CD4-positive, CD25-positive, alpha-beta regulatory T cell (primary cell): ENCODE measurements at regions not wholly inside any gene's neighbourhood (a gene's known extent, or its start where the extent isn't known, plus 50 kb on each side); places are given as distances from the start of the nearest gene placed in this dataset.

Experiments
- ATAC-seq, 2 donors: fragments of 150-1000 bp; cut with Tn5 transposase; one replicate each; pipeline ENCODE4 v1.10.0; 2021; ENCODE audit warnings: low read depth in 2 of 2, moderate number of reproducible peaks in 2 of 2, moderate library complexity in 1 of 2
- DNase-seq, 3 donors: peaks; one replicate each; pipeline versions ENCODE4 v3.0.0 to v3.0.0-alpha.2; 2012 to 2022; ENCODE audit warnings: mixed read lengths in 1 of 3
- H3K27ac ChIP-seq: one replicate; pipeline ENCODE4 v1.7.0; 2013; ENCODE audit warnings: mild to moderate bottlenecking, low read length; ENCODE audit not compliant: insufficient read depth, poor library complexity, severe bottlenecking
- H3K27me3 ChIP-seq: one replicate; pipeline ENCODE4 v1.7.0; 2013; ENCODE audit warnings: low read length; ENCODE audit not compliant: control insufficient read depth, insufficient read depth
- H3K36me3 ChIP-seq: one replicate; pipeline ENCODE4 v1.7.0; 2013; ENCODE audit warnings: mild to moderate bottlenecking, low read length, moderate library complexity; ENCODE audit not compliant: control insufficient read depth, insufficient read depth
- H3K4me1 ChIP-seq: 2 replicates; pipeline ENCODE4 v1.7.0; 2013; ENCODE audit warnings: mild to moderate bottlenecking, low read length; ENCODE audit not compliant: insufficient read depth, control insufficient read depth, poor library complexity, severe bottlenecking
- H3K4me3 ChIP-seq: one replicate; pipeline ENCODE4 v1.7.0; 2013; ENCODE audit warnings: low read depth, mild to moderate bottlenecking, low read length, moderate library complexity
- H3K9me3 ChIP-seq, 2 experiments: 1 replicate in 1 of 2; 2 replicates in 1 of 2; pipeline ENCODE4 v1.7.0; 2013; ENCODE audit warnings: low read length in 2 of 2, mild to moderate bottlenecking in 1 of 2, moderate library complexity in 1 of 2; ENCODE audit not compliant: control insufficient read depth in 2 of 2
- H3K27ac Mint-ChIP-seq, 3 donors: one replicate each; pipeline ENCODE4 v1.8.0; 2020 to 2022; ENCODE audit warnings: mild to moderate bottlenecking in 3 of 3, mixed read lengths in 3 of 3, moderate library complexity in 2 of 3
- H3K27me3 Mint-ChIP-seq: one replicate; pipeline ENCODE4 v1.8.0; 2022; ENCODE audit warnings: mild to moderate bottlenecking, mixed read lengths
- H3K36me3 Mint-ChIP-seq: one replicate; pipeline ENCODE4 v1.8.0; 2020; ENCODE audit warnings: mixed read lengths
- H3K4me1 Mint-ChIP-seq, 4 donors: one replicate each; pipeline ENCODE4 v1.8.0; 2020 to 2022; ENCODE audit warnings: mixed read lengths in 4 of 4, mild to moderate bottlenecking in 1 of 4
- H3K4me3 Mint-ChIP-seq, 4 donors: one replicate each; pipeline ENCODE4 v1.8.0; 2020 to 2022; ENCODE audit warnings: mild to moderate bottlenecking in 4 of 4, mixed read lengths in 4 of 4, moderate library complexity in 3 of 4
- H3K9me3 Mint-ChIP-seq, 7 donors: one replicate each; pipeline ENCODE4 v1.8.0; 2020 to 2022; ENCODE audit warnings: mixed read lengths in 7 of 7, mild to moderate bottlenecking in 3 of 7, moderate library complexity in 2 of 7

DNA sequence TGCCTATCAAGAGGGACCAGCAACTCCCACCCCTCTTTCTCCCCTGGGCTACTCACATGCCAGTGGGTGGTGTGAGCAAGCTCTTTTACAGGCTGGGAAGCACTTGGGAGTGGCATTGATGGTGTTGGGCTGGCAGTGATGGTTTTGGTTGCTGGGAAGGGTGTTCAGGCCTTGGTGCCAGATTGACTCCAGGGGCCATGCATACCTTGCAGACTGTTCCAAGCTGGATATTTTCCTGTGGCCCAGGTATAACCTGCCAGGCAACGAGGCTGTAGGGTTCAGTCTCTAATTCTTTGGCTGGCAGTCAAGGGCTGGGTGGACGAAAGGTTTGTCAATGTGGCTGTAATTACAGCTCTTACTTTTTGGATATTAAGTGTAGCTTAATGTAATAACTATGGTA is 177.3 kb downstream of the MACROH2A1 start:
- H3K9me3 ChIP-seq: no peaks in the 10 kb centered on the region
- H3K4me3 ChIP-seq: no peak overlapping the region
- Mint-ChIP-seq H3K9me3 (no peaks in the 10 kb centered on the region), H3K4me1 (no peaks in the 10 kb centered on the region), H3K36me3 (no peaks in the 10 kb centered on the region), H3K27me3 (peaks cover 7% of the 10 kb centered on the region), H3K27ac (no peak overlapping the region), H3K4me3 (no peak overlapping the region)
- H3K4me1 ChIP-seq: no peaks in the 10 kb centered on the region
- no peak overlapping the region for H3K27ac ChIP-seq
- ATAC-seq: no peak
- no peak for DNase-seq
- no peaks in the 10 kb centered on the region for H3K27me3 ChIP-seq
- no peaks in the 10 kb centered on the region for H3K36me3 ChIP-seq

- Mint-ChIP-seq H3K27ac (no peak overlapping the region), H3K4me3 (no peak overlapping the region), H3K9me3 (no peaks in the 10 kb centered on the region), H3K27me3 (peaks cover 7% of the 10 kb centered on the region), H3K4me1 (no peaks in the 10 kb centered on the region), H3K36me3 (no peaks in the 10 kb centered on the region)
- no peak overlapping the region for H3K4me3 ChIP-seq
- DNase-seq: no peak
- no peaks in the 10 kb centered on the region for H3K27me3 ChIP-seq
- no peaks in the 10 kb centered on the region for H3K9me3 ChIP-seq
- no peak overlapping the region for H3K27ac ChIP-seq
- H3K36me3 ChIP-seq: no peaks in the 10 kb centered on the region
- no peaks in the 10 kb centered on the region for H3K4me1 ChIP-seq
- no peak for ATAC-seq
These were observed 177.9 kb downstream of the MACROH2A1 start for GRCh38 chr5:135221187-135221473.

DNA sequence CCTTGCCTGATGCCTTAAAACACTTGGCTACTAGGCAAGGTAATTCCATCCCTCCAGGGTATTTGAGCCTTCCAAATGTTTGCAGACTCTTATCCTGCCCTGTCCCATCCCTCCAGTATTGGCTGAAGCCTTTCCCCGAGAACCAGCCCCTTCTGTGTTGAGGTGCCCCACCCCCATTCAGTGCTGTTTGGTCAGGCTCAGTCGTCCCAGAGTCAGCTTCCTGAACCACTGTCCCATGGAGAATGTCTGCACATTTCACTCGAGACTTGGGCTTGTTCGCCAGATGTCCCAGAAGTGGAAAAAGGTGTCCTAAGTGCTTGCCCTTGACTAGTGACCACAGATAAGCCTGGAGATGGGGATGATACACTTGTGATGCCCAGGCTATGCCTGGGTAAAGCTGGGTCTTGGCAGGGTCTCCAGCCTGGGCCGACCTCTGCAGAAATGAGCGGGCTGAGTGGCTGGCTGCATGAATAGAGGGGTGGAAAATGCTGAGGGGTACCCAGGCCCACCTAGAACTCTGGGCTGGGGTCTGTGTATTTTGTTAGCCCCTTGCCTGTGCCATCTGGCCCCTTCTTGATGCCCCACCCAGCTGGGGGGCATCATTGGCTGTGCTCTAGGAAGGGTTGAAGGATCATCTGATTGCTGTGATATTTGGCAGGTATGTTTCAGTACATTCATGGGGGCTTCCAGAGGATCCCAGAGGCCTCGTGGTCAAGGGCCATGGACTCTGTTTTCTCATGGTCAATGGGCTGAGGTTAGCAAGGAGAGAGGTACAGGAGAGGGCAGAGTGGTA is 178.4 kb downstream of the MACROH2A1 start:
- H3K27ac Mint-ChIP-seq: no peak overlapping the region
- no peaks in the 10 kb centered on the region for H3K36me3 Mint-ChIP-seq
- Histone ChIP-seq H3K4me3 (no peak overlapping the region), H3K9me3 (no peaks in the 10 kb centered on the region), H3K36me3 (no peaks in the 10 kb centered on the region), H3K4me1 (no peaks in the 10 kb centered on the region), H3K27ac (no peak overlapping the region), H3K27me3 (no peaks in the 10 kb centered on the region)
- DNase-seq (no peak), ATAC-seq (no peak)
- no peak overlapping the region for H3K4me3 Mint-ChIP-seq
- peaks cover 7% of the 10 kb centered on the region for H3K27me3 Mint-ChIP-seq
- H3K4me1 Mint-ChIP-seq: no peaks in the 10 kb centered on the region
- no peaks in the 10 kb centered on the region for H3K9me3 Mint-ChIP-seq

DNA sequence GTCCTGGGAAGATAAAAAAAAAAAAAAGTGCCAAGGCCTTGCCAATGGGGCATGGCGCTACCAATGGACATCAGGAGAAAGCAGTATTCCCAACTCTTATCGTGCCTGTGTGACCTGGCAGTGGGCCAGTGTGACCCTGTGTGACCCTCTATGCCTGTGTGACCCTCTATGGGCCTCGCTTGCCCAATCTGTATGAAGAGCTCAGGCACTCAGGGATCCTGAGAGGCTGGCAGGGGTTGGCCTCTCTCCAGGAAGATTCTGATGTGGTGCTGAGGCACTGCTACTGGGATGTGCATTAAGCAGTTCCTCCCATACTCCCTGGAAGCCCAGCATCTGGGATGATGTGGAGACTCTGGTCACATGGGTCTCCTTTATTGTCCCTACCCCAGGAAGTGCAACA is 179.2 kb downstream of the MACROH2A1 start:
- Histone ChIP-seq H3K27ac (no peak overlapping the region), H3K27me3 (no peaks in the 10 kb centered on the region), H3K9me3 (no peaks in the 10 kb centered on the region), H3K4me1 (no peaks in the 10 kb centered on the region), H3K4me3 (no peak overlapping the region), H3K36me3 (no peaks in the 10 kb centered on the region)
- Mint-ChIP-seq H3K9me3 (no peaks in the 10 kb centered on the region), H3K36me3 (no peaks in the 10 kb centered on the region), H3K4me3 (no peak overlapping the region), H3K27me3 (peaks cover 7% of the 10 kb centered on the region), H3K27ac (no peak overlapping the region), H3K4me1 (no peaks in the 10 kb centered on the region)
- DNase-seq (no peak), ATAC-seq (no peak)

GRCh38 chr5:135218790-135219568 is 180.1 kb downstream of the MACROH2A1 start:
- DNase-seq (no peak), ATAC-seq (no peak)
- Mint-ChIP-seq H3K27me3 (peaks cover under 1% of the 10 kb centered on the region), H3K4me3 (no peak overlapping the region), H3K4me1 (no peaks in the 10 kb centered on the region), H3K9me3 (no peaks in the 10 kb centered on the region), H3K27ac (no peak overlapping the region), H3K36me3 (no peaks in the 10 kb centered on the region)
- no peak overlapping the region for H3K4me3 ChIP-seq
- no peaks in the 10 kb centered on the region for H3K4me1 ChIP-seq
- no peaks in the 10 kb centered on the region for H3K27me3 ChIP-seq
- H3K27ac ChIP-seq: no peak overlapping the region
- H3K9me3 ChIP-seq: no peaks in the 10 kb centered on the region
- no peaks in the 10 kb centered on the region for H3K36me3 ChIP-seq

GRCh38 chr5:135218486-135218755 is 180.6 kb downstream of the MACROH2A1 start:
- Histone ChIP-seq H3K4me1 (no peaks in the 10 kb centered on the region), H3K27me3 (no peaks in the 10 kb centered on the region), H3K9me3 (no peaks in the 10 kb centered on the region), H3K4me3 (no peak overlapping the region), H3K27ac (no peak overlapping the region), H3K36me3 (no peaks in the 10 kb centered on the region)
- Mint-ChIP-seq H3K27ac (no peak overlapping the region), H3K4me1 (no peaks in the 10 kb centered on the region), H3K4me3 (no peak overlapping the region), H3K9me3 (no peaks in the 10 kb centered on the region), H3K36me3 (no peaks in the 10 kb centered on the region), H3K27me3 (no peaks in the 10 kb centered on the region)
- DNase-seq (no peak), ATAC-seq (no peak)

DNA sequence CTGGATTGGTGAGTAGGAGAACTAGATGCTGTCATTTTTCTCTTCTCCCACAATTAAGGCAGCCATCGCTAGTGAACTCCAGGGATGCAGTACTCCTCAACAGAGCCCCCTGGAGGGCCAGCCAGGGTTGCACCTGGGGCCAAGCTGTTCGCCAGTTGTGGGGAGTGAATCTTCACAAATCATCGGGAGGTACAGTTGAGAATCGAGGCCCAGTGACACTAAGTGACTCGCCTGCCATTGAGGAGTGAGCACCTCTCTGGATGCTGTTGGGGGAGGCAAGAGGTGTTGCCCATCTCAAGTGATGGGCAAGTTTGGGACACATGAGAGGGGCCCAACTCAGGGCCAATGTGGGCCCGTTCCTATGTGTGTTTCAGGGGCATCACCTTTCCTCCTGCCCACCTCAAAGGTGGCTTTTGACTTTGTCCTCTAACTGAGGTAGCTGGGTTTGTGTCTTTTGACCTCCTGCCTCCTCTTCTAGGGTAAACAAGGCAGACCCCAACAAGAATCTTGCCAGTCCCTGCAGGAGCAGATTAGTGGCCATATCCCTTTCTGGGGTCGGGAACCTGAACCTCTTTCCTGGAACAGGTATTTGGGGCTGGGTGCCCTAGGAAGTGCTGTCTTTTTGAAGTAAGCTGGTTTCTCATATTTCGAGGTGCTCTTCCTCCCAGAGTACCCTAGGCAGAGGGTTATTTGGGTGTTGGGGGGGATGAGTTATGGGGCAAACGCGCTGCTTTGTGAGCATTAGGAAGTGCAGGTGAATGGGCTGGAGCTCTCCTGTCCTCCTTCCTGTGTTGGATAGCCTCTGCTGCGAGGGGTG is 181.2 kb downstream of the MACROH2A1 start:
- Histone ChIP-seq H3K4me1 (no peaks in the 10 kb centered on the region), H3K36me3 (no peaks in the 10 kb centered on the region), H3K27me3 (no peaks in the 10 kb centered on the region), H3K9me3 (no peaks in the 10 kb centered on the region), H3K27ac (no peak overlapping the region), H3K4me3 (no peak overlapping the region)
- Mint-ChIP-seq H3K27ac (no peak overlapping the region), H3K36me3 (no peaks in the 10 kb centered on the region), H3K4me1 (no peaks in the 10 kb centered on the region), H3K9me3 (no peaks in the 10 kb centered on the region), H3K4me3 (no peak overlapping the region), H3K27me3 (no peaks in the 10 kb centered on the region)
- ATAC-seq (no peak), DNase-seq (no peak)
